ENCODE measurements at regions not wholly inside any gene's neighbourhood (a gene's known extent, or its start where the extent isn't known, plus 50 kb on each side); places are given as distances from the start of the nearest gene placed in this dataset.
"Not testable (repeated sequence)": the region's sequence is repeated elsewhere in the genome, so short reads cannot be mapped to it uniquely, and the experiment has no call there.

- no peak for DNase-seq (ENCODE audit: low read depth)
- H3K4me3 ChIP-seq (ENCODE audit: low read depth, low read length), result no peak overlapping the region
- no peak for TF ChIP-seq CTCF (IDR thresholded peaks at IDR 0.05; ENCODE audit: control insufficient read depth, extremely low read depth, insufficient read depth)
These were observed 244.4 kb downstream of the DAD1 start for GRCh38 chr14:22344673-22345072.

- not testable (repeated sequence) for DNase-seq (ENCODE audit: low read depth); H3K4me3 ChIP-seq (ENCODE audit: low read depth, low read length)
These were observed 244.8 kb downstream of the DAD1 start for GRCh38 chr14:22344209-22344608.

- no peak for TF ChIP-seq CTCF (IDR thresholded peaks at IDR 0.05; ENCODE audit: control insufficient read depth, extremely low read depth, insufficient read depth)
- no peak overlapping the region for H3K4me3 ChIP-seq (ENCODE audit: low read depth, low read length)
- no peak for DNase-seq (ENCODE audit: low read depth)
These were observed 248.0 kb downstream of the DAD1 start for GRCh38 chr14:22341049-22341448.

GRCh38 chr14:22338917-22339715 lies 249.9 kb downstream of the DAD1 start:
- no peak for DNase-seq (ENCODE audit: low read depth)
- no peak for TF ChIP-seq CTCF (IDR thresholded peaks at IDR 0.05; ENCODE audit: control insufficient read depth, extremely low read depth, insufficient read depth)
- no peak overlapping the region for H3K4me3 ChIP-seq (ENCODE audit: low read depth, low read length)

GRCh38 chr14:22338381-22338780 lies 250.6 kb downstream of the DAD1 start:
- no peak overlapping the region for H3K4me3 ChIP-seq (ENCODE audit: low read depth, low read length)
- TF ChIP-seq CTCF (IDR thresholded peaks at IDR 0.05; ENCODE audit: control insufficient read depth, extremely low read depth, insufficient read depth), result no peak
- DNase-seq (ENCODE audit: low read depth), result no peak

GRCh38 chr14:22337938-22338337 lies 251.1 kb downstream of the DAD1 start:
- DNase-seq (ENCODE audit: low read depth), result no peak
- no peak overlapping the region for H3K4me3 ChIP-seq (ENCODE audit: low read depth, low read length)
- no peak for TF ChIP-seq CTCF (IDR thresholded peaks at IDR 0.05; ENCODE audit: control insufficient read depth, extremely low read depth, insufficient read depth)

GRCh38 chr14:22337521-22337920 lies 251.5 kb downstream of the DAD1 start:
- DNase-seq (ENCODE audit: low read depth), result no peak
- H3K4me3 ChIP-seq (ENCODE audit: low read depth, low read length), result no peak overlapping the region
- no peak for TF ChIP-seq CTCF (IDR thresholded peaks at IDR 0.05; ENCODE audit: control insufficient read depth, extremely low read depth, insufficient read depth)

Data from LNCaP clone FGC (cell line).